Ishikawa (cell line): ENCODE measurements at regions not wholly inside any gene's neighbourhood (a gene's known extent, or its start where the extent isn't known, plus 50 kb on each side); places are given as distances from the start of the nearest gene placed in this dataset.

Experiments
- EP300 ChIP-seq: IDR thresholded peaks from 2 replicates; pipeline ENCODE4 v1.6.1; 2012; ENCODE audit warnings: borderline replicate concordance
- NFIC ChIP-seq: IDR thresholded peaks from 2 replicates; pipeline ENCODE4 v1.6.1; 2012
- TAF1 ChIP-seq: IDR thresholded peaks from 2 replicates; pipeline ENCODE4 v1.6.1; 2012; ENCODE audit warnings: low read depth, mild to moderate bottlenecking
- TEAD4 ChIP-seq: IDR thresholded peaks from 2 replicates; pipeline ENCODE4 v1.6.1; 2012
- YY1 ChIP-seq: IDR thresholded peaks from 2 replicates; pipeline ENCODE4 v1.6.1; 2012; ENCODE audit warnings: low read depth
- ZBTB7A ChIP-seq: IDR thresholded peaks from 2 replicates; pipeline ENCODE4 v1.6.1; 2012; ENCODE audit warnings: low read depth
- TF ChIP-seq, protein P1 (sequence below): IDR thresholded peaks from 2 replicates; pipeline ENCODE4 v1.6.1; 2012; ENCODE audit warnings: low read depth, mild to moderate bottlenecking

DNA sequence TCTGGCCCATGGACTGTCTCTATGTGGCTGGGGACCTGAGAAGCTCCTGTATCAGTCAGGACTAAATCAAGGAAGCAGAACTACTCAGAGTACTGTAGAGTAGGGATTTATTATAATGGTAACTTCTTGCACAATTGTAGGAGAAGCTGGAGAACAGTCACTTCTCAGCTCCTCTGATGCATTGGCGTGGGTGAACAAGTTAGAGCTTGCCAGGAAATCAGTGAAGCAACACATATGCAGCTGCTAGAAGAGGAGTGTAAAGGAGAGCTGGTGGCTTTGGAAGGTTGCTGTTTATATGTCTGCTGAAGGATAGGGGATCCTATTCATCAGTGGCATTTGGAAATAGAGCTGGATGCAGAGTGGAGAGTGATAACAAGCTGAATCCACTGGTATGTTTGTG lies 215.5 kb upstream of the CWC22 start:
- no peak for TF ChIP-seq TAF1
- TF ChIP-seq NFIC = 0 out of 2 replicates have a peak, but pooled peaks have one; percentile 26
- TF ChIP-seq EP300 = no peak
- no peak for TF ChIP-seq YY1
- TF ChIP-seq ZBTB7A = no peak
- TF ChIP-seq, protein P1, sequence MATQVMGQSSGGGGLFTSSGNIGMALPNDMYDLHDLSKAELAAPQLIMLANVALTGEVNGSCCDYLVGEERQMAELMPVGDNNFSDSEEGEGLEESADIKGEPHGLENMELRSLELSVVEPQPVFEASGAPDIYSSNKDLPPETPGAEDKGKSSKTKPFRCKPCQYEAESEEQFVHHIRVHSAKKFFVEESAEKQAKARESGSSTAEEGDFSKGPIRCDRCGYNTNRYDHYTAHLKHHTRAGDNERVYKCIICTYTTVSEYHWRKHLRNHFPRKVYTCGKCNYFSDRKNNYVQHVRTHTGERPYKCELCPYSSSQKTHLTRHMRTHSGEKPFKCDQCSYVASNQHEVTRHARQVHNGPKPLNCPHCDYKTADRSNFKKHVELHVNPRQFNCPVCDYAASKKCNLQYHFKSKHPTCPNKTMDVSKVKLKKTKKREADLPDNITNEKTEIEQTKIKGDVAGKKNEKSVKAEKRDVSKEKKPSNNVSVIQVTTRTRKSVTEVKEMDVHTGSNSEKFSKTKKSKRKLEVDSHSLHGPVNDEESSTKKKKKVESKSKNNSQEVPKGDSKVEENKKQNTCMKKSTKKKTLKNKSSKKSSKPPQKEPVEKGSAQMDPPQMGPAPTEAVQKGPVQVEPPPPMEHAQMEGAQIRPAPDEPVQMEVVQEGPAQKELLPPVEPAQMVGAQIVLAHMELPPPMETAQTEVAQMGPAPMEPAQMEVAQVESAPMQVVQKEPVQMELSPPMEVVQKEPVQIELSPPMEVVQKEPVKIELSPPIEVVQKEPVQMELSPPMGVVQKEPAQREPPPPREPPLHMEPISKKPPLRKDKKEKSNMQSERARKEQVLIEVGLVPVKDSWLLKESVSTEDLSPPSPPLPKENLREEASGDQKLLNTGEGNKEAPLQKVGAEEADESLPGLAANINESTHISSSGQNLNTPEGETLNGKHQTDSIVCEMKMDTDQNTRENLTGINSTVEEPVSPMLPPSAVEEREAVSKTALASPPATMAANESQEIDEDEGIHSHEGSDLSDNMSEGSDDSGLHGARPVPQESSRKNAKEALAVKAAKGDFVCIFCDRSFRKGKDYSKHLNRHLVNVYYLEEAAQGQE = no peak
- no peak for TF ChIP-seq TEAD4
